GM21423 (cell line): ENCODE measurements at regions not wholly inside any gene's neighbourhood (a gene's known extent, or its start where the extent isn't known, plus 50 kb on each side); places are given as distances from the start of the nearest gene placed in this dataset.

Experiments used
- ATAC-seq: cut with Tn5 transposase; IDR thresholded peaks from one replicate; pipeline ENCODE4 v1.9.1; 2021; ENCODE audit warnings: mild to moderate bottlenecking, moderate library complexity; ENCODE audit not compliant: unreplicated experiment

DNA sequence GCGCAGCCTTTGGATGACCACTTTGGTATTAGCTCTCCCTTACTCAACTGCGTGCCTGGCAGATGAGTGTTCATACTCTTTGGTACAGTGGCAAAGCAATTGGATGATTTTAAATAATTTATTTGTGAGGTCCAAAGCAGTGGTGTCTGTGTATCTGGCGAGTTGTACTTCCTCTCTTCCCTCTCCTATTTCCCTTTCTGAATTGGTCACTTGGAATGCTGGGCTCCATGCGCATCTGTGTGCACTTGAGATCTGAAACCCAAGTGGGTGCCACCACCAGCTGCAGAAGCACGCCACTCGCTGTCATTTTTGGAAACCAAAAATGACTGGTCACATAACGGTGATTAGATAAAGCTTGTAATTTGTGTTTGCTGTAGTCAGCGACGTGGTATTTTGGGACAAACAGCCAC, 386.0 kb upstream of the KLF4 start:
- ATAC-seq: no peak

GRCh38 chr9:107874591-107875369, 385.2 kb upstream of the KLF4 start:
- ATAC-seq: peak; percentile 69

DNA sequence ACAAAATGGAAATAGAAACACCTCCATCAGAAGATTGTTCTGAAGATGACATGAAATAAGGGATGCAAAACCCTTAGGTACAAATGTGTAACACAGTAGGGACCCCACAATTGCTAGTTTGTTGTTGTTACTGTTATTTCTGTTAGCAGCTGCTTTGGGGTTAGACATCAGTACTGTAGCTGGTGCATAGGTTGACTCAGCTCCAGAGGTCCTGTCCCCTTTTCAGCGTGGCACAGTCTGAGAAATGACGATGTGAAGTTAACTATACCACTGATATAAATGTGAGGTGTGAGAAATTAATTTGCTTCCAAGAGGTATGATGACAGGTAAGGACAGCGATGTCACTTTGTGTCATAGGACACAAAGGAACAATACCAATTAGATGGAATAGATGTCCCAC, 384.6 kb upstream of the KLF4 start:
- peak; percentile 24 for ATAC-seq

DNA sequence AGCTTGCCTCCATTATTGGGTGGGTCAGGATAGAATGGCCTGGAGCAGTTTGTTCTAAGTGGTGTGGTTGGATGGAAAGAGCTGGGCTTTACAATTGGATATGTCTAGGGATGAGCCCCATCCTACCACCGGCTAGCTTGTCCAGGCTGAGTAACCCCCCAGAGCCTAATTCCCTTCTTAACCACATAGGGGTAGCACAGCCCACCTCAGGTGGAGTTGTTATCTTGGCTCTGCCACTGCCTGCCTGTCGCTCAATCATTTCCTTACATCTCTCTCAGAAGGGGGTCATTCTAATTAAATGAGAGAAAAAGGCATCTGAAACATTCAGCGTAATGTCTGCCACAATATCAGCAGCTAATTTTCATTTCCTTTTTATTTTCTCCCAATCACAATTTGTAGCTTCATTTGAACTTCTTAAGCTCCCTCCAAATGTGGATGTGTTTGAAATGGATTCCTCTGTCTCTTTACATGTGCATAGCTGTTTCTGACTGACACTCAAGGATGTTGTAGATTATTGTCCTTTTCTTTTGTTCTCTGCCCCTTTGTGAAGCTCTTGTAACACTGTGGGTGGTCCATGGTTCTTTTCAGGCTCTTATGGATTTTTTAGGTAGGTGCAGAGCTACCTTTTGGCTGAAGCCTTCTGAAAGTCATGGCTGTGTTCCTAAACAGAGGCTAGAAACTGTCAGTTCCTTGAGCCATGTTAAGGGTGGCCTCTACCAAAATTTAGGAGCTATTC, 383.1 kb upstream of the KLF4 start:
- ATAC-seq: no peak

GRCh38 chr9:107870927-107871680, 381.5 kb upstream of the KLF4 start:
- ATAC-seq: no peak

DNA sequence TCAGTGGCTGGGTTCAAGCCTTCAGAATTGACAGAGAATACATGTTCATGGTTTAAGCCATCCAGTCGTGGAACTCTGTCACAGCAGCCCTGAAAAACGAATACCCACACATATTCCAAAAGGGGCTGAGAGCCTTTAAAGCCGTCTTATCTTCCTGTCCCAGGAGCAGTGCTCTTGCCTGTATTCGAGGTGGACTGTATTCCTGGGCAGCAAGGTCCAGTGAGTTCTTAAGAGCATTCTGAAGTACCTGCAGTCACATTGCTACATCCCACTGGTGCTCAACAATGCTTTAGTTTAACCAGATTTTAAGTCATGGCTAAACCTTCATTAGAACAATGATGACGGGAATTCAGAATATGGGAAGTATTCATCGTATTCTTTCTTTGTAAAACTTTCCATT, 380.7 kb upstream of the KLF4 start:
- no peak for ATAC-seq

DNA sequence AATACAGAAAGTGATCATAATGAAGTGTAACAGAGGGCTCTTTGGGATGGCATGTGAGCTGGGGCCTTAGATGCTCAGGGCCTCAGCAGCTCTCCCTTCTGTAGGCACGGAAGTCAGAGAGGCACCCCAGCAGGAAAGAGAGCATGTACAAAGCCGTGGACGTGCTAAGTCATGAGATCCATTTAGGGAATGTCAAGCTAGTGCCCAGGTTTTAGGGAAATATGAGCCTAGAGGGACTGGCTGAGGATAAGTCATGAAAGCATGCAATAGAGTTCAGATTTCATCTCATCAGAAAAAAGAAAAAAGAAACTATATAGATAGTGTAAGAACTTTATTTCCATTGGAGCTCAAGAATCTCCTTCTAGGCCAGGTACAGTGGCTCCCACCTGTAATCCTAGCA, 379.5 kb upstream of the KLF4 start:
- no peak for ATAC-seq

- ATAC-seq: no peak
Measured at GRCh38 chr9:107868186-107868585, 378.6 kb upstream of the KLF4 start.

DNA sequence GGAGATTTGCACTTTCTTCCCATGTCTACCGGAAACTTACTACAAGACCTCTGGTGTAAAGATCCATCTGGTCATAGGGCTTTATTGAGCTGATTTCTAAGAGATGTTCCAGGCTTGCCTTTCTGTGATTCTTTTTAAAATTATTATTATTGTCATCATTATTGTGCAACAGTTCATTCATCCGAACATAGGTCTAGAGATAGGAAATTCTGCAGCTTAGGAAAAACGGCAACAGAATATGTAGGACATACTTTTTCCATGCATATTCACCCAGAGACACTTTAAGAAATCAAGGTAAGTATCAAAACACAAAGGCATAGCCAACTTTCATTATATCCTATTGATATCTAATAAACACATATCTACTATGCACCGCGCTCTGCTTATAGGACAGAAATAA, 378.2 kb upstream of the KLF4 start:
- no peak for ATAC-seq

DNA sequence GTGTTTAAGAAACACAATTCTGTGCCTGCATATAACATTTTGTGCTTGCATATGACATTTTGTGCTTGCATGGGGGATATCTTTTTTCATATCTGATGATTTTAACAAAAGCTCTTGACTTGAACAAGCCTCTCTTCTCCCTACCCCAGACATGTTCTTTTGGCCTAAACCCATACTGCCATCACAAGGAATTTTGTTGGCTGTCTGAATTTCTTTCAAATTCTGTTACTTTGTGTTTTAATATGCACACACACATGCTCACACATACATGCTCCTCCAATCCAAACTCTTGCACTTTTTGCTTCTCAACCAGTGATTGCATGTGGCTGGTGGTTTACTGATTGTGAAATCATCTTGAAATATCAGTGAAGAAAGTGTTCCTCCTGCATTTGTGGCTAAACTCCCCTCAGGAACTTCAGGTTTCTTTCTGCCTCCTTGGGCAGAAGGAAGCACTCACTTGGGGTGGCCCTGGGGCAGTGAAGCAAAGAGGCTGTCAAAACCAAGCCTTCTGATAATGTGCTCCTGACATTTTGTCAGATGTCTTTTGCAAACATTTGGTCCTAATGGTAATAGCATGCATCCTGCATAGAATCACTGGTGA, 377.2 kb upstream of the KLF4 start:
- ATAC-seq: no peak

DNA sequence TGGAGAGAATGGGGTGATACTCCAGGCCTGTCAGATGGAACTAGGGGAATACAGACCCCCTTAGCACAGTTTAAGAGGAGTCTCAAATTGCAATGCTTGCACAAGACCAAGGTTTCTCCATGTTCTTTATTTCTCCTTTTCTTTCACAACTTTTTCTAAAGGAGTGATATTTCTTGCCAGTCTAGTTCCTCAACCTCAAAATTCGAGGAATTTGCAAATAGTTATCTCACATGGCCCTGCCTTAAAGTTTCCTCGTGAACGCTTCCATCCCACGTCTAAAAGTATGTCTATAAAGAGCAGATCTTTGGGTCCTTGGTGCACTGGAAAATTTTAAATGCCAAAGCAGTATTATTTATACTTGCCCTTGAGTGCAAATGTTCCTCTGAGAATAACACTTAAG, 373.8 kb upstream of the KLF4 start:
- ATAC-seq: no peak

GRCh38 chr9:107862881-107863280, 373.3 kb upstream of the KLF4 start:
- ATAC-seq: no peak

DNA sequence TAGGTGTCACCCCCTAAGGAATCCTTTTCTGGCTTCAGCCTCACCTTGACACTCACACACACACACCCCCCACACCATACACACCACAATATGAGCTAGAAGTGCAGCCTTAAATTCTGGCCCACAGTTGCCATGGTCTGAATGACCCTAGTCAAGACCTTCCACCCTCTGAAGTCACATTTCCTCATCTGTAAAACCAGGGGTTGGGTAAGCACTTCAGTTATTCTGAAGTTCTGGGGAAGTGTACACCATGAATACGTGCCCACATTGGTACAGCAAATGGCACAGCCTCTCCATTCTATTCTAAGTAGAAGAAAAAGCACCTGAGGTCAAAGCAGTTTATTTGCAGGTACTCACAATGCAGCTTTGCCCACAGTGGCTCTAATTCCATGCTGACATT, 372.8 kb upstream of the KLF4 start:
- no peak for ATAC-seq

DNA sequence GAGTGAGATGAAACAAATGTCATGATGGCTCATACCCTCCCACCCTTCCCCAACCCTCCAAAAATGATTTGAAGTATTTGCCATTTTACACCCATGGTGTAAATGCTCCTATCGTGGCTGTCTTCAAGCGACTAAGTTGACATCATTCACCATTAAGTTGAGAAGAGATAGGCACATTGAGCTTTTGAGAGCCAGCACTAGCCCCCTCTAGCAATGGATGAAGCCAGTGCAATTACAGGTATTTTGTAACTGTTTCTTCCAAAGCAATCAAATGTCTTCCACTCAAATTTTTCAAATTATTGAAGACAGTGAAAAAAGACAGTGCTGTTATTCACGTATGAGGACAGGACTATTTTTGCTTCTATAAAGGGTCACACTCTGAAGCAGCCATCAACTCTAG, 371.5 kb upstream of the KLF4 start:
- ATAC-seq: no peak

DNA sequence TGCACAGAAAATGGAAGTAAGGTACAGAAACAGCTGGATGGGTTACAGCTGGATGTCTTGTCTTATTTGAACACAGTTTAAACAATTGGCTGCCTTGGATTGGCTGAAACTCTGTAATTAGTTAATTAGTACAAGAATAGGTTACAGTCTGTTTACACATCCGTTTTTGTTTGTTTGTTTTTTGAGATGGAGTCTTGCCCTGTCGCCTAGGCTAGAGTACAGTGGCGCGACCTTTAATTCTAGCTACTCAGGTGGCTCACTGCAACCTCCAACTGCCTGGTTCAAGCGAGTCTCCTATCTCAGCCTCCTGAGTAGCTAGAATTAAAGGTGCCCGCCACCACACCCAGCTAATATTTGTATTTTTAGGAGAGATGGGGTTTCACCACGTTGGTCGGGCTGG, 368.7 kb upstream of the KLF4 start:
- ATAC-seq: no peak

DNA sequence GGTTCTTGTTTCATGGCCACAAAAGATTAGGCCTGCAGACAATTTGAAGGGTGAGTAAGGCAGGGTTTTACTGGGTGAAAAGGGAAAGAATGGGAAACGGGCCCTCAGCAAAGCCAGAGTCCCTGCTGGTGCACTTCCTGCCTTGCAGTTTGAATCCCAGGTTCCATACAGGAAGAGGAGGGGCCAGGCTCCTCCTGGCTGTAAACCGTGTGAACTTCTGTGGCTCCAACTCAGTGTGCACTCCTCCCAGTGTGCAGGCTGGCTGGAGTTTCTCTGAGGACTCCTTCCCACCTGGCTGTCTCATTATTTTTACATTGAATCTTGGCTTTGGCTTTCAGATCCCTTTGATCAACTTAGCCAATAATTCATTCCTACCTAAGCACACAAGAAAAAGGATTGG, 367.1 kb upstream of the KLF4 start:
- ATAC-seq: no peak

GRCh38 chr9:107855164-107855563, 365.6 kb upstream of the KLF4 start:
- ATAC-seq: no peak

GRCh38 chr9:107853461-107853860, 363.9 kb upstream of the KLF4 start:
- ATAC-seq: no peak

GRCh38 chr9:107852891-107853290, 363.3 kb upstream of the KLF4 start:
- no peak for ATAC-seq

DNA sequence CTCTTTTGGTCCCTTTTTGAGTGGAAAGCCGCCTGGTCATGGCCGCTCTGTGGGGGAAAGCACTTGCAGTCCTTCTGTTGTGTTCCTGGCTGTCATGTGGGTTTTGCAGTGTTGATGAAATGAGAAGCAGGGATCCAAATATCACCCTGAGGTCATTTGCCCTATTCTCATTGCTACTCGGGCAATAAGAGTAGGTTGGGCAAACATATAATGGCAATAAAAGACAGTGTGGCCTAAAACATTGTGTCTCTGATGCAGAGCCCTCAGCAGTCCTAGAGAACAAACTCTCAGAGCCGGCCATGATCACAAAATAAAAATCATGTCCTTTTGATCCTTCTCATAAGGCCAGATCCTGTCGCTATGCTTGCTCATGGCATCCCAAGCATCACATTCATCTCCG, 361.1 kb upstream of the KLF4 start:
- no peak for ATAC-seq
